Dendritic cell treated with granulocyte-macrophage colony-stimulating factor and Interleukin-4, amounts not matched to agents 40 ng/mL and 50 ng/mL, for 4 days (primary cell): ENCODE measurements at regions not wholly inside any gene's neighbourhood (a gene's known extent, or its start where the extent isn't known, plus 50 kb on each side); places are given as distances from the start of the nearest gene placed in this dataset.
"Not testable (repeated sequence)": the region's sequence is repeated elsewhere in the genome, so short reads cannot be mapped to it uniquely, and the experiment has no call there.

Experiments used
- H3K27ac Mint-ChIP-seq: one replicate; pipeline ENCODE4 v1.8.0; 2022; ENCODE audit warnings: mild to moderate bottlenecking, mixed read lengths
- H3K27me3 Mint-ChIP-seq: one replicate; pipeline ENCODE4 v1.8.0; 2022; ENCODE audit warnings: mild to moderate bottlenecking, mixed read lengths
- H3K36me3 Mint-ChIP-seq: one replicate; pipeline ENCODE4 v1.8.0; 2022; ENCODE audit warnings: low read depth, mixed read lengths
- H3K4me1 Mint-ChIP-seq: one replicate; pipeline ENCODE4 v1.8.0; 2022; ENCODE audit warnings: low read depth, mixed read lengths
- H3K4me3 Mint-ChIP-seq: one replicate; pipeline ENCODE4 v1.8.0; 2022; ENCODE audit warnings: mild to moderate bottlenecking, moderate library complexity, mixed read lengths
- H3K9me3 Mint-ChIP-seq: one replicate; pipeline ENCODE4 v1.8.0; 2022; ENCODE audit warnings: mixed read lengths
- intact Hi-C: fragments of 100-400 bp; cut with micrococcal nuclease; formaldehyde crosslinking; loops from one replicate; pipeline ENCODE4 v1.15.0; 2022

- intact Hi-C loops, H3K4me1 Mint-ChIP-seq, H3K27me3 Mint-ChIP-seq, H3K36me3 Mint-ChIP-seq, H3K4me3 Mint-ChIP-seq, H3K27ac Mint-ChIP-seq: not testable (repeated sequence)
- peaks cover 37% of the 10 kb centered on the region for H3K9me3 Mint-ChIP-seq
Measured at GRCh38 chr4:64673121-64673520, 263.9 kb upstream of the TECRL start.

GRCh38 chr4:64670647-64671046 is 261.4 kb upstream of the TECRL start:
- Mint-ChIP-seq H3K4me3 (no peak overlapping the region), H3K9me3 (peaks cover 21% of the 10 kb centered on the region), H3K27ac (no peak overlapping the region), H3K27me3 (no peaks in the 10 kb centered on the region), H3K4me1 (no peaks in the 10 kb centered on the region), H3K36me3 (no peaks in the 10 kb centered on the region)
- intact Hi-C loops, result no loop called here

GRCh38 chr4:64643841-64644240 is 234.6 kb upstream of the TECRL start:
- no peaks in the 10 kb centered on the region for H3K4me1 Mint-ChIP-seq
- no peak overlapping the region for H3K27ac Mint-ChIP-seq
- no peaks in the 10 kb centered on the region for H3K36me3 Mint-ChIP-seq
- no peaks in the 10 kb centered on the region for H3K9me3 Mint-ChIP-seq
- H3K27me3 Mint-ChIP-seq, result no peaks in the 10 kb centered on the region
- intact Hi-C loops, result no loop called here
- H3K4me3 Mint-ChIP-seq, result no peak overlapping the region

- no peak overlapping the region for H3K4me3 Mint-ChIP-seq
- H3K4me1 Mint-ChIP-seq, result no peaks in the 10 kb centered on the region
- intact Hi-C loops, result no loop called here
- H3K9me3 Mint-ChIP-seq, result no peaks in the 10 kb centered on the region
- H3K36me3 Mint-ChIP-seq, result no peaks in the 10 kb centered on the region
- H3K27me3 Mint-ChIP-seq, result no peaks in the 10 kb centered on the region
- H3K27ac Mint-ChIP-seq, result no peak overlapping the region
Measured at GRCh38 chr4:64642936-64643335, 233.7 kb upstream of the TECRL start.

GRCh38 chr4:64640402-64640801 is 231.2 kb upstream of the TECRL start:
- H3K9me3 Mint-ChIP-seq, H3K4me3 Mint-ChIP-seq, intact Hi-C loops, H3K4me1 Mint-ChIP-seq, H3K36me3 Mint-ChIP-seq, H3K27ac Mint-ChIP-seq, H3K27me3 Mint-ChIP-seq: not testable (repeated sequence)

- Mint-ChIP-seq H3K36me3 (no peaks in the 10 kb centered on the region), H3K4me3 (no peak overlapping the region), H3K9me3 (no peaks in the 10 kb centered on the region), H3K27ac (no peak overlapping the region), H3K4me1 (no peaks in the 10 kb centered on the region), H3K27me3 (no peaks in the 10 kb centered on the region)
- intact Hi-C loops, result no loop called here
Measured at GRCh38 chr4:64625438-64625837, 216.2 kb upstream of the TECRL start.

GRCh38 chr4:64617800-64618199 is 208.6 kb upstream of the TECRL start:
- Mint-ChIP-seq H3K9me3 (no peaks in the 10 kb centered on the region), H3K27ac (no peak overlapping the region), H3K4me3 (no peak overlapping the region), H3K36me3 (no peaks in the 10 kb centered on the region), H3K4me1 (no peaks in the 10 kb centered on the region), H3K27me3 (no peaks in the 10 kb centered on the region)
- intact Hi-C loops, result no loop called here

- no peaks in the 10 kb centered on the region for H3K4me1 Mint-ChIP-seq
- no peak overlapping the region for H3K4me3 Mint-ChIP-seq
- H3K27ac Mint-ChIP-seq, result no peak overlapping the region
- no peaks in the 10 kb centered on the region for H3K36me3 Mint-ChIP-seq
- no peaks in the 10 kb centered on the region for H3K27me3 Mint-ChIP-seq
- no peaks in the 10 kb centered on the region for H3K9me3 Mint-ChIP-seq
- intact Hi-C loops, result no loop called here
Measured at GRCh38 chr4:64614276-64614675, 205.0 kb upstream of the TECRL start.

- H3K27me3 Mint-ChIP-seq, result no peaks in the 10 kb centered on the region
- H3K9me3 Mint-ChIP-seq, result no peaks in the 10 kb centered on the region
- H3K4me3 Mint-ChIP-seq, result no peak overlapping the region
- no peak overlapping the region for H3K27ac Mint-ChIP-seq
- H3K36me3 Mint-ChIP-seq, result no peaks in the 10 kb centered on the region
- H3K4me1 Mint-ChIP-seq, result no peaks in the 10 kb centered on the region
- intact Hi-C loops, result no loop called here
Measured at GRCh38 chr4:64613046-64613445, 203.8 kb upstream of the TECRL start.

- no peak overlapping the region for H3K27ac Mint-ChIP-seq
- intact Hi-C loops, result no loop called here
- H3K36me3 Mint-ChIP-seq, result no peaks in the 10 kb centered on the region
- H3K4me1 Mint-ChIP-seq, result no peaks in the 10 kb centered on the region
- no peak overlapping the region for H3K4me3 Mint-ChIP-seq
- no peaks in the 10 kb centered on the region for H3K27me3 Mint-ChIP-seq
- H3K9me3 Mint-ChIP-seq, result no peaks in the 10 kb centered on the region
Measured at GRCh38 chr4:64598066-64598465, 188.8 kb upstream of the TECRL start.

GRCh38 chr4:64594723-64595122 is 185.5 kb upstream of the TECRL start:
- H3K27ac Mint-ChIP-seq, result no peak overlapping the region
- no peaks in the 10 kb centered on the region for H3K4me1 Mint-ChIP-seq
- H3K36me3 Mint-ChIP-seq, result no peaks in the 10 kb centered on the region

GRCh38 chr4:64588507-64588906 is 179.3 kb upstream of the TECRL start:
- no peaks in the 10 kb centered on the region for H3K9me3 Mint-ChIP-seq
- no peak overlapping the region for H3K27ac Mint-ChIP-seq
- no peaks in the 10 kb centered on the region for H3K4me1 Mint-ChIP-seq
- intact Hi-C loops, result no loop called here
- no peaks in the 10 kb centered on the region for H3K36me3 Mint-ChIP-seq
- no peak overlapping the region for H3K4me3 Mint-ChIP-seq
- no peaks in the 10 kb centered on the region for H3K27me3 Mint-ChIP-seq

More at GRCh38 chr4:64594723-64595122, 185.5 kb upstream of the TECRL start:
- intact Hi-C loops, result no loop called here
- H3K9me3 Mint-ChIP-seq, result no peaks in the 10 kb centered on the region
- no peak overlapping the region for H3K4me3 Mint-ChIP-seq
- no peaks in the 10 kb centered on the region for H3K27me3 Mint-ChIP-seq

- no peaks in the 10 kb centered on the region for H3K36me3 Mint-ChIP-seq
- no peaks in the 10 kb centered on the region for H3K27me3 Mint-ChIP-seq
- no peaks in the 10 kb centered on the region for H3K4me1 Mint-ChIP-seq
- no peaks in the 10 kb centered on the region for H3K9me3 Mint-ChIP-seq
- H3K4me3 Mint-ChIP-seq, result no peak overlapping the region
- intact Hi-C loops, result no loop called here
- H3K27ac Mint-ChIP-seq, result no peak overlapping the region
Measured at GRCh38 chr4:64584981-64585557, 175.8 kb upstream of the TECRL start.

- Mint-ChIP-seq H3K36me3 (no peaks in the 10 kb centered on the region), H3K4me1 (no peaks in the 10 kb centered on the region), H3K27ac (no peak overlapping the region), H3K27me3 (no peaks in the 10 kb centered on the region), H3K4me3 (no peak overlapping the region), H3K9me3 (no peaks in the 10 kb centered on the region)
- intact Hi-C loops, result no loop called here
Measured at GRCh38 chr4:64584125-64584524, 174.9 kb upstream of the TECRL start.

- no peak overlapping the region for H3K4me3 Mint-ChIP-seq
- no peaks in the 10 kb centered on the region for H3K4me1 Mint-ChIP-seq
- no peak overlapping the region for H3K27ac Mint-ChIP-seq
- no peaks in the 10 kb centered on the region for H3K9me3 Mint-ChIP-seq
- H3K27me3 Mint-ChIP-seq, result no peaks in the 10 kb centered on the region
- intact Hi-C loops, result no loop called here
- no peaks in the 10 kb centered on the region for H3K36me3 Mint-ChIP-seq
Measured at GRCh38 chr4:64582492-64582891, 173.2 kb upstream of the TECRL start.
